Mammary epithelial cell (primary cell): ENCODE measurements at regions not wholly inside any gene's neighbourhood (a gene's known extent, or its start where the extent isn't known, plus 50 kb on each side); places are given as distances from the start of the nearest gene placed in this dataset.

Source experiments
- EZH2 ChIP-seq: IDR thresholded peaks from 2 replicates; pipeline ENCODE4 v1.6.1; 2012; ENCODE audit warnings: low read length, inconsistent platforms, borderline replicate concordance
- TF ChIP-seq, protein P1 (sequence below), 2 donors: IDR thresholded peaks in 1 of 2; conservative IDR thresholded peaks in 1 of 2; 2 replicates each; pipeline ENCODE4 v1.5.1; 2011 to 2012; ENCODE audit warnings: inconsistent platforms in 2 of 2, low read length in 2 of 2, mild to moderate bottlenecking in 2 of 2, control low read depth in 1 of 2, low read depth in 1 of 2; ENCODE audit not compliant: insufficient read depth in 1 of 2; ENCODE audit errors: extremely low read depth in 1 of 2

DNA sequence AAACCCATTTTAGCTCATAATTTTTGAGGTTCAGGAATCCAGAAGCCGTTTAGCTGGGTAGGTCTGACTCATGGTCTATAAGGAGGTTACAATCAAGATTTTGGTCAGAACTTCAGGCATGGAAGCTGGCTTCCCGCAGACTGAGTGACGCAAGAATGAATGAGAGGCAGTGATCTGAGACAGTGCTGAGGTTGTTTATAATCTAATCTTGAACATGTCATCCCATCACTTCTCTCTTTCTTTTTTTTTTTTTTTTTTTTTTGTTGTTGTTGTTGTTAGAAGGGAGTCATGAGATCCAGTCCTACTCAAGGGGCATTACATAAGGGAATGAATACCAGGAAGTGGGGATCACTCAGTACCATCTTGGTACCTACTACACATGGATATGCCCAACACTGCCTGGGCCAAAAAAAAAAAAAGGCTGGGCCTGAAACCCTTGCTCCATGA is 217.4 kb downstream of the DLEU7 start:
- TF ChIP-seq, protein P1, sequence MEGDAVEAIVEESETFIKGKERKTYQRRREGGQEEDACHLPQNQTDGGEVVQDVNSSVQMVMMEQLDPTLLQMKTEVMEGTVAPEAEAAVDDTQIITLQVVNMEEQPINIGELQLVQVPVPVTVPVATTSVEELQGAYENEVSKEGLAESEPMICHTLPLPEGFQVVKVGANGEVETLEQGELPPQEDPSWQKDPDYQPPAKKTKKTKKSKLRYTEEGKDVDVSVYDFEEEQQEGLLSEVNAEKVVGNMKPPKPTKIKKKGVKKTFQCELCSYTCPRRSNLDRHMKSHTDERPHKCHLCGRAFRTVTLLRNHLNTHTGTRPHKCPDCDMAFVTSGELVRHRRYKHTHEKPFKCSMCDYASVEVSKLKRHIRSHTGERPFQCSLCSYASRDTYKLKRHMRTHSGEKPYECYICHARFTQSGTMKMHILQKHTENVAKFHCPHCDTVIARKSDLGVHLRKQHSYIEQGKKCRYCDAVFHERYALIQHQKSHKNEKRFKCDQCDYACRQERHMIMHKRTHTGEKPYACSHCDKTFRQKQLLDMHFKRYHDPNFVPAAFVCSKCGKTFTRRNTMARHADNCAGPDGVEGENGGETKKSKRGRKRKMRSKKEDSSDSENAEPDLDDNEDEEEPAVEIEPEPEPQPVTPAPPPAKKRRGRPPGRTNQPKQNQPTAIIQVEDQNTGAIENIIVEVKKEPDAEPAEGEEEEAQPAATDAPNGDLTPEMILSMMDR (conservative IDR thresholded peaks at IDR 0.05 in 1 of 2, IDR thresholded peaks at IDR 0.05 in 1 of 2; ENCODE audit: extremely low read depth in 1 of 2, insufficient read depth in 1 of 2, low read depth in 1 of 2, low read length in 2 of 2), result no peak
- TF ChIP-seq EZH2, result no peak
